H1 (cell line): ENCODE measurements at regions not wholly inside any gene's neighbourhood (a gene's known extent, or its start where the extent isn't known, plus 50 kb on each side); places are given as distances from the start of the nearest gene placed in this dataset.

Source experiments
- CTCF ChIA-PET: fragments of 300-600 bp; sonication (Branson Sonifier 250); formaldehyde crosslinking; loops from one replicate; lab custom pipeline; 2021; ENCODE audit not compliant: partially characterized antibody; lab: Charles Lee
- POLR2A ChIA-PET: fragments of 300-600 bp; sonication (Branson Sonifier 250); formaldehyde crosslinking; loops from one replicate; lab custom pipeline; 2021; ENCODE audit warnings: inconsistent platforms; ENCODE audit not compliant: partially characterized antibody; lab: Charles Lee
- DNase-seq, 2 experiments: peaks; one replicate each; pipeline versions ENCODE4 v3.0.0 to v3.0.0-alpha.2; 2010 to 2022; ENCODE audit warnings: low spot score in 2 of 2, low read depth in 1 of 2, mixed read lengths in 1 of 2
- FAIRE-seq: peaks from 2 replicates; lab custom pipeline; 2011; peaks lifted over from hg19 to GRCh38; lab: Jason Lieb, UNC
- H2AFZ ChIP-seq: 2 replicates; pipeline ENCODE4 v1.8.1; 2012; ENCODE audit warnings: low read length, inconsistent platforms
- H2AK5ac ChIP-seq: 2 replicates; pipeline ENCODE4 v1.6.1; 2013; ENCODE audit warnings: low read depth, low read length
- H2BK120ac ChIP-seq: replicated peaks from 2 replicates; pipeline ENCODE3; 2013; ENCODE audit warnings: low read depth, low read length, inconsistent platforms
- H2BK12ac ChIP-seq: 2 replicates; pipeline ENCODE4 v1.6.1; 2013; ENCODE audit warnings: low read depth, low read length
- H2BK15ac ChIP-seq: 2 replicates; pipeline ENCODE4 v1.6.1; 2013; ENCODE audit warnings: low read length
- H2BK20ac ChIP-seq: 2 replicates; pipeline ENCODE4 v1.6.1; 2013; ENCODE audit warnings: low read length
- H2BK5ac ChIP-seq: 2 replicates; pipeline ENCODE4 v1.6.1; 2013; ENCODE audit warnings: low read depth, low read length
- H3K14ac ChIP-seq: 2 replicates; pipeline ENCODE4 v1.6.1; 2013; ENCODE audit warnings: inconsistent platforms; ENCODE audit not compliant: insufficient read length
- H3K18ac ChIP-seq: 2 replicates; pipeline ENCODE4 v1.6.1; 2013; ENCODE audit warnings: low read length; ENCODE audit errors: extremely low read depth
- H3K23ac ChIP-seq: 2 replicates; pipeline ENCODE4 v1.6.1; 2013; ENCODE audit warnings: inconsistent platforms; ENCODE audit not compliant: insufficient read length
- H3K23me2 ChIP-seq: 2 replicates; pipeline ENCODE4 v1.6.1; 2013; ENCODE audit warnings: low read depth, low read length
- H3K27ac ChIP-seq: 2 replicates; pipeline ENCODE4 v1.6.1; 2011; ENCODE audit warnings: low read depth, low read length, inconsistent platforms
- H3K27me3 ChIP-seq, 4 experiments: replicated peaks in 1 of 4; 1 replicate in 1 of 4; 2 replicates in 3 of 4; pipeline versions ENCODE4 v1.6.1 to v1.8.1; 2011 to 2013; ENCODE audit warnings: low read length in 3 of 4, mild to moderate bottlenecking in 3 of 4, inconsistent platforms in 2 of 4, mixed read lengths in 2 of 4, moderate library complexity in 1 of 4; ENCODE audit not compliant: control insufficient read depth in 3 of 4, insufficient read depth in 3 of 4; ENCODE audit errors: extremely low read depth in 1 of 4
- H3K36me3 ChIP-seq, 4 experiments: 2 replicates each; pipeline versions ENCODE4 v1.6.1 to v1.8.1; 2011 to 2013; ENCODE audit warnings: mild to moderate bottlenecking in 4 of 4, low read length in 3 of 4, moderate library complexity in 2 of 4, control low read depth in 1 of 4, inconsistent platforms in 1 of 4; ENCODE audit not compliant: insufficient read depth in 4 of 4, control insufficient read depth in 2 of 4
- H3K4ac ChIP-seq: replicated peaks from 2 replicates; pipeline ENCODE3; 2013; ENCODE audit warnings: low read length, low read depth, mixed read lengths, inconsistent platforms; ENCODE audit not compliant: insufficient read length
- H3K4me1 ChIP-seq, 4 experiments: replicated peaks in 1 of 4; 1 replicate in 1 of 4; 2 replicates in 3 of 4; pipeline versions ENCODE4 v1.6.1 to v1.8.1; 2011 to 2013; ENCODE audit warnings: low read length in 3 of 4, inconsistent platforms in 2 of 4, mixed read lengths in 1 of 4; ENCODE audit not compliant: insufficient read depth in 4 of 4, control insufficient read depth in 3 of 4
- H3K4me2 ChIP-seq, 2 experiments: 2 replicates each; pipeline versions ENCODE4 v1.6.1 to v1.8.1; 2011 to 2013; ENCODE audit warnings: low read depth in 2 of 2, low read length in 2 of 2, control low read depth in 1 of 2, inconsistent platforms in 1 of 2, mild to moderate bottlenecking in 1 of 2; ENCODE audit not compliant: insufficient read depth in 1 of 2
- H3K4me3 ChIP-seq, 4 experiments: fragments of 200-600, 300-600 bp in 1 of 4; sonication (generic), shearing (Covaris generic), sonication (Bioruptor Twin) in 1 of 4; 2 replicates each; pipeline versions ENCODE4 v1.5.1 to v1.8.1; 2011 to 2016; ENCODE audit warnings: low read length in 4 of 4, low read depth in 3 of 4, control low read depth in 2 of 4, inconsistent platforms in 2 of 4, mild to moderate bottlenecking in 2 of 4, mixed read lengths in 1 of 4, moderate library complexity in 1 of 4; ENCODE audit not compliant: insufficient read depth in 2 of 4; ENCODE audit errors: extremely low read depth in 1 of 4
- H3K56ac ChIP-seq: replicated peaks from 2 replicates; pipeline ENCODE3; 2013; ENCODE audit warnings: low read depth, mild to moderate bottlenecking, mixed read lengths, low read length, inconsistent platforms; ENCODE audit not compliant: insufficient read length
- H3K79me1 ChIP-seq: 2 replicates; pipeline ENCODE4 v1.6.1; 2013; ENCODE audit warnings: low read depth, low read length, control low read depth
- H3K79me2 ChIP-seq, 2 experiments: 2 replicates each; pipeline versions ENCODE4 v1.6.1 to v1.8.1; 2012 to 2013; ENCODE audit warnings: low read length in 2 of 2, mild to moderate bottlenecking in 2 of 2, inconsistent platforms in 1 of 2; ENCODE audit not compliant: insufficient read depth in 2 of 2, control insufficient read depth in 1 of 2
- H3K9ac ChIP-seq, 4 experiments: replicated peaks in 1 of 4; 1 replicate in 1 of 4; 2 replicates in 3 of 4; pipeline versions ENCODE4 v1.6.1 to v1.8.1; 2011 to 2013; ENCODE audit warnings: low read depth in 3 of 4, low read length in 3 of 4, control low read depth in 2 of 4, mild to moderate bottlenecking in 2 of 4, moderate library complexity in 2 of 4, inconsistent platforms in 1 of 4; ENCODE audit errors: extremely low read depth in 1 of 4
- H3K9me3 ChIP-seq, 2 experiments: 2 replicates each; pipeline versions ENCODE4 v1.6.1 to v1.8.1; 2012 to 2013; ENCODE audit warnings: mild to moderate bottlenecking in 2 of 2, moderate library complexity in 2 of 2, control low read depth in 1 of 2, inconsistent platforms in 1 of 2, low read depth in 1 of 2, low read length in 1 of 2, mixed read lengths in 1 of 2; ENCODE audit not compliant: insufficient read depth in 2 of 2
- H4K20me1 ChIP-seq, 2 experiments: replicated peaks in 1 of 2; 2 replicates each; pipeline versions ENCODE3 to v1.8.1; 2011 to 2013; ENCODE audit warnings: inconsistent platforms in 2 of 2, low read length in 2 of 2, mild to moderate bottlenecking in 1 of 2; ENCODE audit not compliant: insufficient read depth in 2 of 2, control insufficient read depth in 1 of 2
- H4K5ac ChIP-seq: 2 replicates; pipeline ENCODE4 v1.6.1; 2013; ENCODE audit warnings: low read length, low read depth, mixed read lengths, inconsistent platforms; ENCODE audit not compliant: insufficient read length
- H4K8ac ChIP-seq: 2 replicates; pipeline ENCODE4 v1.8.0; 2013; ENCODE audit warnings: mild to moderate bottlenecking, moderate library complexity, low read length, inconsistent platforms; ENCODE audit not compliant: insufficient read depth; ENCODE audit errors: extremely low read depth
- H4K91ac ChIP-seq: replicated peaks from 2 replicates; pipeline ENCODE3; 2013; ENCODE audit warnings: low read length, mixed read lengths, inconsistent platforms; ENCODE audit not compliant: insufficient read length
- CHD2 ChIP-seq: IDR thresholded peaks from 2 replicates; pipeline ENCODE4 v1.6.1; 2012; ENCODE audit warnings: low read length, improper control_type of control experiment
- EP300 ChIP-seq, 2 experiments: IDR thresholded peaks; 1 replicate in 1 of 2; 2 replicates in 1 of 2; pipeline ENCODE4 v1.6.1; 2011 to 2012; ENCODE audit warnings: low read depth in 2 of 2, low read length in 2 of 2, mild to moderate bottlenecking in 2 of 2, borderline replicate concordance in 1 of 2, inconsistent platforms in 1 of 2, moderate library complexity in 1 of 2
- SP4 ChIP-seq: IDR thresholded peaks from 2 replicates; pipeline ENCODE4 v1.6.1; 2012; ENCODE audit warnings: low read length, inconsistent platforms
- SRF ChIP-seq: IDR thresholded peaks from 2 replicates; pipeline ENCODE4 v1.6.1; 2011; ENCODE audit warnings: mild to moderate bottlenecking, low read depth, low read length, moderate library complexity
- WGBS, 2 experiments: shearing (Covaris generic) in 1 of 2; methylation state at CpG; one replicate each; pipeline versions ENCODE4 v1.1.6 to v1.1.7; 2013 to 2015; ENCODE audit warnings: low lambda C conversion rate in 2 of 2, mixed read lengths in 2 of 2, inconsistent platforms in 1 of 2, low coverage in 1 of 2, missing lambda C conversion rate in 1 of 2; ENCODE audit not compliant: insufficient replicate concordance in 2 of 2, insufficient coverage in 1 of 2, insufficient read length in 1 of 2; ENCODE audit errors: extremely low coverage in 1 of 2, missing lambda C conversion rate in 1 of 2; 5-methylcytosine and 5-hydroxymethylcytosine counted together

GRCh38 chr5:126341906-126342630 lies 81.1 kb upstream of the GRAMD2B start:
- H4K91ac ChIP-seq, result no peak overlapping the region
- H2BK120ac ChIP-seq, result no peak overlapping the region
- H3K23me2 ChIP-seq, result no peaks in the 10 kb centered on the region
- TF ChIP-seq SRF (no peak), CHD2 (no peak), EP300 (IDR thresholded peaks at IDR 0.05; ENCODE audit: borderline replicate concordance in 1 of 2, low read depth in 2 of 2, low read length in 2 of 2) (no peak), SP4 (no peak)
- TF ChIP-seq, all 59 proteins: peak for 0
- H3K9ac ChIP-seq, result no peak overlapping the region
- H3K27me3 ChIP-seq, result no peaks in the 10 kb centered on the region
- no peaks in the 10 kb centered on the region for H3K79me2 ChIP-seq
- no peaks in the 10 kb centered on the region for H3K79me1 ChIP-seq
- no peak overlapping the region for H2AFZ ChIP-seq
- H4K5ac ChIP-seq, result no peak overlapping the region
- no peaks in the 10 kb centered on the region for H3K36me3 ChIP-seq
- H3K9me3 ChIP-seq, result no peaks in the 10 kb centered on the region
- no peaks in the 10 kb centered on the region for H3K4me1 ChIP-seq
- H3K14ac ChIP-seq, result no peak overlapping the region
- H3K4me2 ChIP-seq, result no peak overlapping the region
- H2BK15ac ChIP-seq, result no peak overlapping the region
- H2BK12ac ChIP-seq, result no peak overlapping the region
- no peak overlapping the region for H2BK20ac ChIP-seq
- 92% methylated on average over 1 of the region's 1 CpG; no CpG with 5 or more reads in 1 of the 2 experiments for WGBS, 2 experiments
- no peak overlapping the region for H4K8ac ChIP-seq
- H3K23ac ChIP-seq, result no peak overlapping the region
- no peak for DNase-seq
- no peak overlapping the region for H2BK5ac ChIP-seq
- no peak overlapping the region for H3K27ac ChIP-seq
- no peak overlapping the region for H3K18ac ChIP-seq
- H2AK5ac ChIP-seq, result no peak overlapping the region
- ChIA-PET POLR2A (interaction anchor here (1.3 kb wide), 1 partner anchor 81 kb away, joined by 3 read pairs; the partner anchor contains the start of gene GRAMD2B), CTCF (interaction anchor here (0.5 to 3.7 kb wide), 12 partner anchors 11 to 857 kb away, joined by 3 to 24 read pairs (median 4); no protein-coding TSS in a partner anchor)
- H4K20me1 ChIP-seq, result no peaks in the 10 kb centered on the region
- no peak overlapping the region for H3K56ac ChIP-seq
- no peak for FAIRE-seq
- no peak overlapping the region for H3K4me3 ChIP-seq
- no peak overlapping the region for H3K4ac ChIP-seq
